SIG-M5 treated with dmso at 0.1 percent for 504 hours (cell line): ENCODE measurements at regions not wholly inside any gene's neighbourhood (a gene's known extent, or its start where the extent isn't known, plus 50 kb on each side); places are given as distances from the start of the nearest gene placed in this dataset.

Source experiments
- DNase-seq: peaks from one replicate; lab custom pipeline; 2025; ENCODE audit not compliant: unreplicated experiment; lab: John Stamatoyannopoulos, UW

DNA sequence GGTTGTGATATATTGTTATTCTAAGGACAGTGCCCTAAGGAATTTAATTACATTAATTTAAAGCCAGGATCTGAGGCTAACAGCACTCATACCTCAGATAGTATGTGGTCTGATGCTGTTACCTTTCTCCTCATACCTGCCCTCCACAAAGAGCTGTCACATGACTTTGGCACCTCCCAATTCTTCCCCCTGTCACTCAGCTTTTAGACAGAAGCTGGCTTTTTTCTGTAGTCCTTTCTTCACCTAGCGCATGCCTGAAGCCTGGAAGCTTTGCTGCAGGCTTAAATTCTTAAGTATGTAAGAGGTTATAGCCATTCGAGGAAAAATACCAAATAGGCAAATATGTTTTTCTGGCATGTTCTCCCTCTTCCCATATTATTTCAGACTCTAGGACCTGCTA is 61.0 kb upstream of the ADAMTS19 start:
- no peak for DNase-seq

DNA sequence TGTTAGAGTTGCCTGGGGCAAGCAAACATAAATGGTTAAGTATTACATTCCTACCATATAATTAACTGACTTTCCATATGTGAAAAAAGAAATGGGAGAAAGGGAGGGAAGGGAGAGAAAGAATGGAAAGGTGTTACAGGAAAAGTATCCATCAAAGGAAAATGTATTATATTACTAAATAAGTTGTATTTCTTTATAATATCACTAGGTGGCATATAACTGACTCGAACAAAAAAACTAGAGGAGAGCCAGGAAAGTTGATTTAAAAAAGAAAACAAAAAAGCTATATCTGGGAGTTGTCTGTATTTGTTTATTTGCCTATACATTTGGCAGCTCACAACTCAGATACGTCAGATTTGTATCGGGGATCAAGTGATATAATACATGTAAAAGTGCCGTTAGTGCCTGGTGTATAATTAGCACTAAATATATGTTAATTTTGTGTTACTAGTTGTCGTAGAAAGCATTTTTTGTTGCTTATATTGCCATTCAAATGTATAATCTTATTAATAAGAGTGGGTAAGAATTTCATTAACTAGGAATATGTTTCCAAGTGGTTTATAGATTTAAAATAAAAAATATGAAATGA is 59.6 kb upstream of the ADAMTS19 start:
- peak; percentile 23 for DNase-seq

DNA sequence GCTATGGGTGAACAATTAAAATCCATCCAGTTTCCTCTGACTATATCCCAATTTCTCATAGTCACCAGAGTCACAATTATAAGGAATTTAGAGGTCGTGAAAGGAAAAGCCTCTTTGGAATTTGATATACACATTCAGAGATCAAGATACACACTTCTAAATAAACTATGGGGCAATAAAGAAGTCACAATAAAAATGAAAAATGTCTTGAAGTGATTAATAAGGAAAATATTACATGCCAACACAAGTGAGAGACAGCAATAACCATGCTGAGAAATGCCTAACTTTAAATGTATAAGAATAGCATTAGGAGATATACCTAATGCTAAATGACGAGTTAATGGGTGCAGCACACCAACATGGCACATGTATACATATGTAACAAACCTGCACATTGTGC is 54.9 kb upstream of the ADAMTS19 start:
- DNase-seq, result no peak

DNA sequence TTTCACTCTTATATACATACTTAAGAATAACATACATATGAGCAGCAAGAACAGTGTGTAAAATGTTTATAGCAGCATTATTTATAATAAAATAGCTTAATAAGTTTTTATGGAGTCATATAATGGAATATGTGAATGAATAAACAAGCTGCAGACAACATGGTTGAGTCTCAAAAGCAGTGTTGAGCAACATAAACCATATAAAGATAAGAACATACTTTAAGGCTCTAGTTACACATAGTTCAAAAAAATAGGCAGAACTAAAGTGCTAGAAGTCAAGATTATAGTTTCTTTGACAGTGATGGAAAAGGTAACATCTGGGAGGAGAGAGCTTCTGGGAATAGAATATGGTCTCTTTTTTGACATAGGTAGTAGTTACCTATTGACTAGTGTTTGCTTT is 53.7 kb upstream of the ADAMTS19 start:
- no peak for DNase-seq
